Glomerular endothelial cell (primary cell): ENCODE measurements at regions not wholly inside any gene's neighbourhood (a gene's known extent, or its start where the extent isn't known, plus 50 kb on each side); places are given as distances from the start of the nearest gene placed in this dataset.

Source experiments
- DNase-seq: peaks from one replicate; pipeline ENCODE4 v3.0.0-alpha.2; 2011; ENCODE audit warnings: low read depth, low spot score; ENCODE audit errors: extremely low read depth

DNA sequence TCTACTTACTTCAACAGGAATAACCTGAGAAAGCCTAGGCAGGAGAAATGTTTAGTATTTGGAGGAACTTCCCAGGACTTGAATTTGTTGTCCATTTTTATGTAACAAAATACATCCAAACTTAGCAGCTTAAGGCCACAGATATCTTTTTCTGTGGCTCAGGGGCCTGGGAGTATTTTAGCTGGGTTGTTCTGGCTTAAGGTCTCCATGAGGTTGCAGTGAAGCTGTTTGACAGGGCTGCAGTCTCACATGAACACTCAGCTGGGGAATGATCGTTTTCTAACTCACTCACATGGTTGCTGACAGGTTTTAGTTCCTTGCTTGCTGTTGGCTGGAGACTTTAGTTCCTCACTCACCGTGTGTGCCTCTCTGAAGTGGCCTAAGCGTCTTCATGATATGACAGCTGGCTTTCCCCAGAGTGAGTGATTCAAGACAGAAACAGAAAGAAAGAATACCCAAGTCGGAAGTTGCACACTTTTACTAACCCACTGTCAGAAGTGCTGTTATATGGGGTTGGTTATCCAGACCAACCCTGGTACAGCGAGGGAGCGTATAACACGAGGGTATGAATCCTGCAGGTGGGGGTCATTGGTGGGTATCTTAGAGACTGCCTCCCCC lies 229.7 kb upstream of the TBL1XR1 start:
- DNase-seq: no peak

DNA sequence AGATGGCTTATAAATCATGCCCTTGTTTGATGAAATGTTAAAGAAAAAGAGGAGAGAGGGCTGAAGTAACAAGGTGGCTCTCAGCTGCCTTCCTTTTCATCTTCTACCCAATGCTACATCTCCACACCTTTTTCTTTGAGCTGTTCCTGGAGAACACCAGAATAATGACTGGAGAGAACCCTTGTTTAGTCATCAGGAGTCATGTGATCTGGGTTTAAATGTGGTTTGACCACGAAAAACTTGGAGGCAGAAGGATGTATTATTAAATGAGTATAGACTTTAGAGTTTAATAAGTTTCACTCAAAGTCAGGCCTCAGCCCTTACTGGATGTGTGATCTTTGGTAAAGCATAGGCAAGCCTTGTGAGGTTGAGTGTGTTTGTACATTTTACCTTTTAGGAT lies 230.3 kb upstream of the TBL1XR1 start:
- no peak for DNase-seq

DNA sequence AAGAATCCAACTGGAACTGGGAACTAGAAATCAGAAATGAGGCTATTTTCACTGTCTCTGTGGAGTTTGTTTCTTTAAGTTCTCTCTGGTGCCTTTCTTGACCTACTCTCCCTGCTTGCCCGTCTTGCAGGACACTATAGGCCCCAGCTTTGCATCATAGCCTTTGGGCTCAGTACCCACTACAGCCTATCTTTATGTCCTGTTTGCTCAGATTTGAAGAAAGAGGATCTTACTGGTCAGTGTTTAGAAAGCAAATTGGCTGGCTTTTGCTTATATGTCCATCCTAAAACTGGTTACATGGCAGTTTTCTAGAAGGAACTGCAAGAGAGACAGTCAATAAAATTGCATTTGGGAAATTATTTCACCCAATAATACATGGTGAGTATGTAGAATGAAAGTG lies 231.8 kb upstream of the TBL1XR1 start:
- no peak for DNase-seq

DNA sequence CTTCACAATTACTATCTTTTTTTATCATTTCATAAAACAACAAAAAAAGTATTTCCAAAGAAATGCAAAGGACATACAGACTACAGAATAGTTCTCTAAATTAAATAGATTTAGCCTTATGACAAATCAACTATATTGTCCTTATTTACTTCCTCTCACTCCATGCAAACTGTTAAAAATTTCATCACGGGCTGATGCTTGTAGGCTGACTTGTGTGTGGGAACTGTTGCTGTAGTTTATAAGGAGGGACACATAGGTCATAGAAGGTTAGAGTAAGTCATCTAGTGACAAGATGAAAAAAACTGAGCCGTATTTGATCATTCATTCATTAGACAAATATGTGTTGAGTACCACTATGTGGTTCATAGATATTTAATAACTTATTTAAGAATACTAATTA lies 232.5 kb upstream of the TBL1XR1 start:
- no peak for DNase-seq

DNA sequence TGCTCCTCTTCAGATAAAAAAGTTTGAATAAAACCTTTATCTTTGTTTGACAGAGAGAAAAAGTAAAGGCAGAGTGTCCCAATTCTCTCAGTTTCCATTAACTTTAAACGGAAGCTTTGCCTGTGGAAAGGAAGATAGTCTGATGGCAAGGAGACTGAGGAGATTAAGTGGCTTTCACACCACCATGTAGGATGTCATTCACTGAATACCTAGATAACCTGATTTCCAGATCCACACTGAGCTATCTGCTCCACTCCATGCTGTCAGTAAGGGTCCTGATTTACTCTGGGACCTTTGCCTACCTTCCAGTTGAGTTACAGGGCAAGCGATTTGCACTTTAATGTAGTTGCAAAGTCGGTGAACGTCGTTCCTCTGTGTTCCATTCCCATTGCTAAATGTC lies 233.4 kb upstream of the TBL1XR1 start:
- DNase-seq: no peak

DNA sequence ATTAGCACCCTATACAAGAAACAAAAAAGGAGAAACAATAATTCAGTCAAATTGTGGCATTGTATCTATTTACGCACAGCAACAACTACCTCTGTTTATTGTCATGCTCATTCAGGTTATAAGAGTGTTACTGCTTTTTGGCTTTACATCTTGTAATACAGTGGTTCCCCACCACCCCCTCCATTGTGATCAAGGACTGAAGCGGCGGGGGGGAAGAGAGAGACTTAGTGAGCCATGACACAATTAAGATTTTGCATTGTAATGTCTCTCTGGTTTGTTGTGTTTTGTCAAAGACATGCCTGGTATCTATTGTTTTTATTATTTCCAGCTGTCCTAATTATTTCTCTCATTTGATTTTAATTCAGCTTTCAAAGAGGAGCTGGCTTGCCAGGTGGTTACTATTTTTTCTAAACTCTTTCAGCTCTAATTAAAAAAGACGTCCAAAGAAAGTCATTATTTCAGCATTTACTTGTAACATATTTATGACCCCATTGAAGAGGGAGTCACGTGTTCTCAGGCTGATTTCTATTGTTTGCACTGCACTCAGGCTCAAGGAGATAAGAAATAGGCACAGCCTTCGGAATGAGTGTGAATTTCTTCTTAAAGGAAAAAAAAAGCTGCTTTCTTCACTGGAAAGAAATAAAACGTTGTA lies 234.4 kb upstream of the TBL1XR1 start:
- DNase-seq: no peak

DNA sequence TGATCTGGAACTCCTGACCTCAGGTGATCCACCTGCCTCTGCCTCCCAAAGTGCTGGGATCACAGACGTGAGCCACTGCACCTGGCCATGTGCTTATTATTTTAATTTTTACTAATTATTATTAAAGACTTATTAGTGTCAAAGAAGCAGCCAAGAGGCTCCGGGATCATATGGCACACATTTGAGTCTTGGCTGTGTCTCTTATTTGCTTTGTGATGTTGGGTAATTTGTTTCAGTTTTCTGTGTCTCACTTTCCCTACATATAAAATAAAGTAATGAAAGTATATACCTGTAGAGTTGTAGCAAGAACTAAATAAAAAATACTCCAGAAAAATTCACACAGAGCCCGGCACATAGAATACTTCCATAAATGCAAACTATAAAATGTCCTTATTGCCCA lies 238.0 kb upstream of the TBL1XR1 start:
- no peak for DNase-seq

DNA sequence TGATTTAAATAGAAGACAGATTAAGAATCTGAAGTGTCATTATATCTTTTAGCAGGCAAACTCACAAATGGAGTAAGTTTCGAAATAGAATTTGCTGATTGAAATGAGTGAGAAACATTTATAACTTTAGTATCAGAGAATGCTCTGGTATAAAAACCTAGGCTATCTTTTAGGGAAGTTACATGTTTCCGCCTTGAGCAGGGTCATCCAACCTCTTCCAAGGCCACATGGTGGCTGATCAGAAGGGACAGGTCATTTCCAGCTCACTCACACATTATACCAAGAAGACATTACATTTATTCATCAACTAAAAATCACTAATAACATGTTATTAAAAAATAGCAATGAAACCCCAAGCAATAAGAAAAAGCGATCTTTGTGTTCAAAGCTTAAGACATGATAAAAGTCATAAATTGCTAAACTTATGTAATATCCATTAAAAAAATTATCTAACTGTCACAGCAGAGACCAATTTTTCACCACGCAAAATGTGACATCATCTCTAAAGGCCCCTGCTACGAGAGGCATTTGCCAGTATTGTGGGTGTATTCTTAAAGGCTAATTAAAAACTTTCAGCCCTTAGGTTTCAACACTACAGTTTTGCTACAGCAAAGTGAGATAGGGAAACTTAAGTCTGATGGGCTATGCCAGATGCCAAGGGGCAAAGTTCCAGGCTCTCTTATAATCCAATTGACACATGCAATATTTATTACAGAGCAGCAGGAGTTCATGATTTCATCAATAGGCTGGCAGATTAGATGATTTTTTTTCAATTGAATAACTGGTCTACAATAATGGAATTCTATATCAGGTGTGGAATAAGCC lies 240.4 kb upstream of the TBL1XR1 start:
- DNase-seq: no peak

DNA sequence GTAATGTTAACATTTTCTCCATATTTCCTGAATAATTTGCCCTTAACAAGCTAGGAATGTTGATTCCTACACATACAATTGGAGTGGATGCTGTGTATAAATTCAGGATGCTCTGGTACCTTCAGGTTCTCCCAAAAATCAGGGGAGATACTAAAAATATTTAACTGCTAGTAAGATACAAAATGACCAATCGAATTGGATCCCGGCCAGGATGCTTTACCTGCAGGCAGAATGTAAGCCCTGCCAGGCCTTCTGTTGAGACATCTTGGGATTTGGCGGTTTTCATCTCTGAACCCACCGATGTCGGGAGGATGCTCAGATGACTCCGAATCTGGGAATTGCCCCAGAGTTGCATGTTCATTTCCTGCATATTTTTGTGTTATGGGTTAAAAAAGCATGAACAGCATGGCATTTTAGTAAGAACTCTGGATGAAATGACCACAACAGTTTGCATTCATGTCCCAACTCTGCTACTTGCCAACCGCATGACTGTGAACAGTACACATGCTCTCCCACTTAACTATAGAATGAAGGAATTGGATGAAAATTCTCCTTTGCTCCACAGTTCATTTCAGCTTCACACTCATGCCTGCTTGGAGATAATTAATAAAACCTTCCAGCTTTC lies 241.4 kb upstream of the TBL1XR1 start:
- no peak for DNase-seq

DNA sequence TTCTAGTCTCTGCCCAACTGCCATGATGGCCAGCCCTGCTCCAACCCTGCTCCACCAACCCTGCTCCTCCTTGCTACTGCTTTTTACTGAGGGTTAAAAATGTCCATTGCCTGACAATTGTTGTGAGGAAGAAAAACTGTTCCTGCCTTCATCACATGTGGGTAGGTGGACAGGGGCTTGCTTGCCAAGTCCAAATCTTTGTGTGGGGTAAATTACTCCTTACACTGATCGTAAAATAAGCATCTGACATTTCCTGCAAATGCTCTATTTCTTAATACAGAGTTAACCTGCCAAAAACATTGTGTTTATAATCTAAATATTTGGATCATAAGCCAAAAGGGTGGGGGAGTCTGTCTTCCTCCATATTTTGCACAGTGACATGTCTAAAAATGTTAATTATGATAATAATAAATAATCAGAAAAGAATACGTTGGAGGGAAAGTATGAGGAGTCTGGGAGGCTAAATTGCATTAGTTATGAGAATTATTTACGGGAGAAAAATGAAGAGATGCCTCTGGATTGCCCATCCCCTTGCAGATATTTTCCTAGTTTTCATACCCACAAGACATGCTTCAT lies 242.5 kb upstream of the TBL1XR1 start:
- no peak for DNase-seq

DNA sequence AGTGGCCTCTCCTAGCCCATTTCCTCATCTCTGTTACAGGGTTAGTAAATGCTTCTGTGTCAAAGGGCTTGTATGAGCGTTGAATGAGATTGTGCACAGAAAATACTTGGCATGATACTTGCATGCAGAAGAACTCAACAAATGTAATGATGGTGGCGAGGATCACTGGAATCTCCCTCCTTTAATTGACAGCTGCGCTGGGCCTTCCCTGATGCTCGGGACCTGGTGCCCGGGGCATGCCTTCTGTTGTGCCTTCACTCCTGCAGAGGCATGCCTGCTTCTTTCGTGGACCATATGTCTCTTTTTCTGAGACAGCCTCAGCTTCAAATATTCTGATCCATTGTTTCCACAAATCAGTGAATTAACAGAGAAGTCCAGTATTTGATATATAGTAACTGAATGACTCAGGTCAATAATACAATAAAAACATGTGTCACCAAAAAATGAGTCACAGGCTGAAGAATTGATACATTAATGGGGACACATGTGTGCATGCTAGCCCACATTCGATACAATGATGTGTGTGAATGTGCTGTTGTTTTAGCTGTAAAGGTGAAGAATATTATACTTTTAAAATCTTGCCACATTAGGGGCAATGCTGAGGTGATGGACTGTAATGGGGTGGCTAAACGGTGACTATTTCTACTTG lies 243.3 kb upstream of the TBL1XR1 start:
- DNase-seq: no peak

DNA sequence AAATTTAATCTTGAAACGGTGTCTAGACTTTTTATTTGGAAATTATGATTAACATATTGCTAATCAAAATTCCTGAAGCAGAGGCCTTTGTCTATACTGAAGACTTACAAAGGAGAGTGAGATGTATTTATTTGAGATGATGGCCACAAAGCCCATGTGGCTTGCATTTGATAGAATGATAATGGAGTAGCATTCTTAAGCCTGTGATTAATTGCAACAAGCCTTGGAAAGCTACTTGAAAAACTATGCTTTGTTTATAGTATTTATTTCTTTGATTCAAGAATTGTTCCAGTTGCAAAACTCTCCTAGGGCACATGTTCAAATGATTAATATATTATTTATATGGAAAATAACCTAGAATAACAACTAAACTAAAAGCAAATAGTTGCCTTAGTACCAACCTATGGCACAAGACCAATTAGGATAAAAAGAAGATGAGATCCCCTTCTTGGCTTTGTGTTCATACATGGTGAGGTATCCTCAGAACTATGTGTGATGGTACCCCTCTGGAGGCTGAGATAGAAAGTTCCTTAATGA lies 244.1 kb upstream of the TBL1XR1 start:
- no peak for DNase-seq

DNA sequence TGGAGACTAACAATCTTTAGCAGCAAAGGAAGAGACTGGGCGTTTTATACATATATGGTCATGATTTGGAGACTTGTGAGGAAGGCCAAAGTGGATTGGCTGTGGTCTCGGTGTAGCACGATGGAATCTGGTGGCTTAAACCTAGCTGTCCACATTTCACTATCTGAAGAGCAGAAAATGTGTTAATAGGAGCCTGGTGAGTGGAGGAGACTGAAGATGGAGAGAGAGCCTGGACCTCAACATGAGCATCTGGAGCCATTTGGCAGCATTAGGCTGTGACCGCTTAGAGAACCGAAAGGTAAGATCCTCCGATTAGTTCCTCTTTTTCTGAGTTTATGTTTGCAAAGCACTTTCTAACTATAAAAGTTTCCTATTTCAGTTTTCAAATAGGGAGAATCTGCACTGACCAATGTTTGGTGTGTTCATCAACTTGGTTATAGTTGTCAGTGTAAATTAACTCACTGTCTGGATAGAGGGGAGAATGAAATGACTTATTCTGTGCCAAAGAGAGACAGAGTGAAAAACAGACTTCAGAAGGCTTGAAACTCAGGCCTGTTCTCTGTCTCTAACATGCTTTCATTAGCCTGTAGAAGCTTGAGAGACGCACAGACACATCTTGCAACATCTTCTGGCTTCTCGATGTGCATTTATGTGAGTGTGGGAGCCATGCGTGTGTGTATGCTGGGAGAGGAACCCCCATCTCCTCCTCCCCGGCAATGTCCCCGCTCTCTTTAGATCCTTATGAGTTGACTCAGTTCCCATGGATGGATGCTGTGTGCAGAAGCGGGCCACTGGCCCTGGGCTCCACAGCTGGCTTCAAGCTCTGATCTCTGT lies 244.7 kb upstream of the TBL1XR1 start:
- DNase-seq: no peak

DNA sequence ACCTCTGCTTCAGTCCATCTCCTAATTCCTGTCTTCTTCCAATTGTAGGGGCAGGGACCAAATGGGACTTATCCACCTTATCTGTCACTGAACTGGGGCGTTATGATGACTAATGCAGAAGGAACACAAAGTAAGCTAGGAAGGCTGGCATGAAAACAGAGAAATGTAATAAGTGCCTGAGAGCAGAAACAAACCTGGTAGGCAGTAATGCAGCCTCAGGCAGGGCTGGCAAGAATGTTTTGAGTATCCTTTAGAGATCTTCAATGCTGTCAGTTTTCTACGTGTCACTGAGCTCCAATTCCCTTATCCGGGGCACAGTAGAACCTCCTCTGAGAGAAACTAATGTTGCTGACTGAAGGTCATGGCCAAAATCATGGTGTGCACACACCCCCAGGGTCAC lies 246.2 kb upstream of the TBL1XR1 start:
- DNase-seq: no peak

DNA sequence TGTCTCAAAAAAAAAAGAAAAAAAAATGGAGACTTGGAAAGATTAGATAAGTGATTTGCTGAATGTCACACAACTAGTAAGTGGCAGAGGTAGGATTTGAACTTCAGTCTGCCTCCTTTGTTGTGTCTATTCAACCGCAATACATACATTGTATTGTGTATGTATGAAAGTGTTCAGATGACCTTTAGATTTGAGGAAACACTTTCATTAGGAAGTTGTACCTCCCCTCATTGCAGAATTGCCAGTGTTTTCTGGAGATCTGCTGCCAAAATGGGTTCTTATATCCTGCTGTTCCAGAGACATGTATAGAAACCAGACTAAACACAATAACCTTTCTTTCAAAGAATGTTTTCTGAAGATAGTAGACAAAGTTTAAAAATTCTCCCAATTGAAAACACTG lies 247.4 kb upstream of the TBL1XR1 start:
- DNase-seq: no peak

DNA sequence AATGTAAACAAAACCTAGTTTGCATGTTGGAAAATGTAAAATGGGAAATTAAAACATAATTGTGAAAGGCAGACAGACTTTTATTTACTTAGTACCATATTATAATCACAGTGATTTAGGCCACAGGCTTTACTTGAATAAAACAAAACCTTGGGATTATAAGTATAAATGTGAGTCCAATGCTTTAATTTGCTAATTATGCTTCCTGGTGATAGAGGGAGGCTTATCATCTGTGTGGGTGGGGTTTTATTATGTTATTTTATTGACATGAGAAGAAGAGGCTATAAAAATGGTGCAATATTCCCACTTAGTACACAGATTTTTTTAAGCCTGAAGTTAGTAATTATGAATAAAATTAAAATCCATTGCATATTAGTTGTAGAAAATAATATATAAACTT lies 248.3 kb upstream of the TBL1XR1 start:
- no peak for DNase-seq

DNA sequence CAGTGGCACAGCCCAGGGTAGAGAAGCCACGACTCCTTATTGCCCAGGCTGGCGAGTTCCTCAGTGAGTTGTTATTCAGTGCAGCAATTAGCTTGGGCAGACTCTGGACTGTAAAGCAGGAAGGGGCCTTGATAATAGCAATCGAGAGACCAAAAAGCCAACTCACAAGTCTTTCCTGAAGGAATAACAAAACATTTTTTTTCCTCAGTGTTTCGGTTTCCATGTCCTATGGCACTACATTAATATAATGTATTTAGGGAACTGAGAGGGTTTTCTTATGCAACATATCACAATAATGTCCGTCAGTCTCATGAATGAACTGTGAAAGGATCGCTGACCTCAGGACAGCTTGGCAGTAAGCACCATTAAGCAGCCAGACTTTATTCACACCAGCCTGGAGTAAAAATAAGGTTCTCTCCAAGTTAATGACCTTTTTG lies 248.9 kb upstream of the TBL1XR1 start:
- no peak for DNase-seq

DNA sequence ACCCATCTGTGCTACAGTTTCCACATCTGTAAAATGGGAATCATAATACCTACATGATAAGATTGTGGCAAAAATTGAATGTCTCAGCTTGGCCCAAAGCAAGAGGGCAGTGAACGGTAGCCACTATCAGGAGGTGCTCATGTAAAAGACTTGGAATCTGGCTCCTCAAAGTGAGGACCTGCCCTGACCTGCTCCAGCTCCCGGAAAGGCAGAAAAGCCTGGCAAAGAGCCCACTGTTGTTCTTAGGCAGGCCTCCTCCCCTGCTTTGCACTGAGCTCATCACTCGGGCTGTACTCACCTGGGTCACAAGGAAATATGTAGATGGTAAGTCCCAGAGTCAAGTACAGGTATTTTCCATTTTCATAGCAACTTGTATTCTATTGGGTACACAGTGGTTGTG lies 250.7 kb upstream of the TBL1XR1 start:
- DNase-seq: no peak

DNA sequence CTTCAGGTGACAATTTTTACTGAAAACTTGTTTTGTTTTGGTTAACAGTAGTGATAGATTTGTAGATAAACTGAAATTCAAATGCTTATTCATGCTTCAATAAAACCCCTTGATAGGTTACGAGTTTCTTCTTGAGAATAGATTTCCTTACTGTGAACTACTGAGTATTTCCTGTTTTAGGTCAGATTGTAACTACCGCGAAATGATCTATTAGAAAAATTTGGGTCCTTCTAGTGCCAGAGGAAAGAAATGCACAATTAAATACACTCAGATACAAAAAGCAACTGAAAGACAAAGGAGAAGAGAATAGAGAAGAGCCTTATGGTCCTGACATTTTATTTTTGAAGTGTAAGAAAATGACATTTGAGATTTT lies 251.7 kb upstream of the TBL1XR1 start:
- DNase-seq: no peak
